ENCODE measurements at regions not wholly inside any gene's neighbourhood (a gene's known extent, or its start where the extent isn't known, plus 50 kb on each side); places are given as distances from the start of the nearest gene placed in this dataset.

DNA sequence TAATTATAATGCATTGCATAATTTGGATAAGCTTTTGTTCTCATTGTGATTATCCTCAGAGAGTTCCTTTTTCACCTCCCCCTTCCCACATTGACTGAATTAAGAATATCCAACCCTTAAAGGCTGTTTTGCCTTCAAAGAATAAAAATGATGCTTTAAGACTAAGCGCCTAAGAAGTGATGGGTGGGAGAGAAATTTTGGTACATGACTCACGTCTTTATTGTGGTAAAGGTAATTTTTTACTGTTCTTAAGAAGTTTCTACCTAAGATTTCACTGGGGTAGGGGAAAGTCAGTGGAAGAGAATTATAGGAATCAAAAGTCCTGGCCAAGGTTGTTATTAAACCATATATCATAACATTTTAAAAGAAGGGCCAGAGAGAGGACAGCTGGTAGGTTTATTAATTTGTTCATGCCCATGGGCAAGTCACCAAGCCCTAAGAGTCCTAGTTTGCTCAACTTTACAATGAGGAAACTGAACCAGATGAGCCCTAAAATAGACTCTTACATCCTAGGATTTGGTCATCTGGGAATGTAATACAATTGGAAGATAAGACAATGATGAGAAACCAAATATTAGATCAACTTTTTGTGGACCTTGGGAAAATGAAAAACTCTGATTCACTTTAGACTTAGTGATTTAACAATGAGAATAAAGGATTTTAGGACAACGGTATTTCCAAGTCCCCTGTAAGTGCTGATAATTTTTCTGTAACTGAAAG is 101.1 kb upstream of the RASGRP1 start:
- no peak for DNase-seq
- no peaks in the 10 kb centered on the region for H3K27me3 ChIP-seq
- no peaks in the 10 kb centered on the region for H3K36me3 ChIP-seq
- TF ChIP-seq, protein P1, sequence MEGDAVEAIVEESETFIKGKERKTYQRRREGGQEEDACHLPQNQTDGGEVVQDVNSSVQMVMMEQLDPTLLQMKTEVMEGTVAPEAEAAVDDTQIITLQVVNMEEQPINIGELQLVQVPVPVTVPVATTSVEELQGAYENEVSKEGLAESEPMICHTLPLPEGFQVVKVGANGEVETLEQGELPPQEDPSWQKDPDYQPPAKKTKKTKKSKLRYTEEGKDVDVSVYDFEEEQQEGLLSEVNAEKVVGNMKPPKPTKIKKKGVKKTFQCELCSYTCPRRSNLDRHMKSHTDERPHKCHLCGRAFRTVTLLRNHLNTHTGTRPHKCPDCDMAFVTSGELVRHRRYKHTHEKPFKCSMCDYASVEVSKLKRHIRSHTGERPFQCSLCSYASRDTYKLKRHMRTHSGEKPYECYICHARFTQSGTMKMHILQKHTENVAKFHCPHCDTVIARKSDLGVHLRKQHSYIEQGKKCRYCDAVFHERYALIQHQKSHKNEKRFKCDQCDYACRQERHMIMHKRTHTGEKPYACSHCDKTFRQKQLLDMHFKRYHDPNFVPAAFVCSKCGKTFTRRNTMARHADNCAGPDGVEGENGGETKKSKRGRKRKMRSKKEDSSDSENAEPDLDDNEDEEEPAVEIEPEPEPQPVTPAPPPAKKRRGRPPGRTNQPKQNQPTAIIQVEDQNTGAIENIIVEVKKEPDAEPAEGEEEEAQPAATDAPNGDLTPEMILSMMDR (IDR thresholded peaks at IDR 0.05): no peak
- no peaks in the 10 kb centered on the region for H3K4me1 ChIP-seq
- intact Hi-C loops (cut with DNase I; ENCODE audit: low total_unique reads): no loop called here
- no peak overlapping the region for H3K27ac ChIP-seq
- H3K4me3 ChIP-seq: no peak overlapping the region
- H3K9me3 ChIP-seq: no peaks in the 10 kb centered on the region

DNA sequence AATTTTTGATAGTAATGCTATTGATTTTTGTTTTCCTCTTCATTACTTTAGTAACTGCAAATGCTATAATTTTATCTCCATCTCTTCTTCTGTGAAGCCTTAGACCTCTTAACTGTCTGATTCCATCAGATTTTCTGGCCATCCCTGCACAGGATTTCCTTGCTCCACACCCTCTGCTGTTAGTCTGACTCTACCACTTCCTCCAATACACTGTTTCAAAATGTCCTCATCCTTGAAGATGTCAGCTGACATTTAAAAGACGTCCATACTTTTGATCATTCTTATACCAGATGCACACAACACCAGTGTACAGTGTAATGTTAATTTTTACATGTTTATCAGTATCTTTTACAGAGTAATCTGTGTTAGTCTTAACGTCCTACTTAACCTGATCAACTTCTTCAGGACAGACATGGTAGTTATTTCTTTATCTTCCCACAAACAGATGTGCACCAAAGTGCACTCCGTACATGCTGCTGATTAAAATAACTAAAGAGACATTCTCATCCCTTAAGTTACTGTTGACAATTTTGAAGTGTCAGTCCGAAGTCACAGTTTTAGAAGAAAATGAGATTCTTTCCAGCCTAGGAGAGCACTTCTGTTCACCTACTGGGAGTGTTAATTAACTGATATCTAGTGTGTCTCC is 102.4 kb upstream of the RASGRP1 start:
- Histone ChIP-seq H3K9me3 (no peaks in the 10 kb centered on the region), H3K4me1 (no peaks in the 10 kb centered on the region), H3K36me3 (no peaks in the 10 kb centered on the region), H3K27ac (no peak overlapping the region), H3K27me3 (no peaks in the 10 kb centered on the region), H3K4me3 (no peak overlapping the region)
- intact Hi-C loops (cut with DNase I; ENCODE audit: low total_unique reads): no loop called here
- DNase-seq: no peak
- TF ChIP-seq, protein P1 (IDR thresholded peaks at IDR 0.05): no peak

DNA sequence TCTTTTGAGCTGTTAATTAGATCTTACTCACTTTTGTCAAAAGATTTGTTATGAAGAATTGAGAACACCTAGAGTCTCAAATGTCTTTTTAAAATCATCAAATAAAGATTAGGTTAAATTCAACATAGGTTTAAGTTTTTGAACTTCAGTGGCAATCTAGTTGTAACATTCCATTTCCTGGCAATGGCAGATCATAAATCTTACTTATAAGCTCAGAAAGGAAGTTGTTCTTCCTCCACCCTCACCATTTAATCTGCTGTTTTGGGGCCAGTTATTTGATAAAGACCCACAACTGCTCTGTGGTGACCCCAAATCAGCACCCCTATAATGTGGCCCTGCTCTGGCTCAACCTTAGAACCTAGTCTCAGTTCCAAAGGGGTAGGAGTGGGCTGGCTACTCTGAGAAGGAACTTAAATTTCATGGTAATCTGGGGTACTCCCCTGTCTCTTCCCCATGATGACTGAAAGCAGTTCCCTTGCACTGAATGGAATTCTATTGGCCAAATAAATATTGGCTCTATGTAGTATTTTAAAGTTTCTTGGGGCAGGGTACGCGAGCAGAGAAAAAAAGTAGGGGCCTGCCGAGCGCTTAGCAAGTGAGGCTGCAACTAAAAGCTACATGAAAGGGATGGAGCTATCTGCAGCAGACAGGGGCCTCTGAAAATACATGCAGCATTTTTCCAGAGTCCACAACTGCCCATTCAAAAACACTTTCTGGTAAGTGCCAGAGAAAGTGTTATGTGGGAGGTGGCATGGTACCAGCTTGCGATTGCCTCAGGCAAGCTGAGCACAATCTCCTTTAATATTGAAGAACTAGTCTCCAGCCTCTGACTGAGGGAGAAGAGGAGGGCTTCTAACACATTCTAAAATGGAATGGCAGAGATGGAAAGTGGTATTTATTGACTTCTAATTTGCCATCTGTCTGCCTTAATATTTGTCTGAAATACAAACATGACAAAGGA is 103.6 kb upstream of the RASGRP1 start:
- no peaks in the 10 kb centered on the region for H3K9me3 ChIP-seq
- no peak overlapping the region for H3K27ac ChIP-seq
- no peak for DNase-seq
- intact Hi-C loops (cut with DNase I; ENCODE audit: low total_unique reads): no loop called here
- no peaks in the 10 kb centered on the region for H3K36me3 ChIP-seq
- H3K27me3 ChIP-seq: peaks cover 0 to 7% of the 10 kb centered on the region in 2 donors
- H3K4me1 ChIP-seq: no peaks in the 10 kb centered on the region
- H3K4me3 ChIP-seq: no peak overlapping the region
- TF ChIP-seq, protein P1 (IDR thresholded peaks at IDR 0.05): no peak

DNA sequence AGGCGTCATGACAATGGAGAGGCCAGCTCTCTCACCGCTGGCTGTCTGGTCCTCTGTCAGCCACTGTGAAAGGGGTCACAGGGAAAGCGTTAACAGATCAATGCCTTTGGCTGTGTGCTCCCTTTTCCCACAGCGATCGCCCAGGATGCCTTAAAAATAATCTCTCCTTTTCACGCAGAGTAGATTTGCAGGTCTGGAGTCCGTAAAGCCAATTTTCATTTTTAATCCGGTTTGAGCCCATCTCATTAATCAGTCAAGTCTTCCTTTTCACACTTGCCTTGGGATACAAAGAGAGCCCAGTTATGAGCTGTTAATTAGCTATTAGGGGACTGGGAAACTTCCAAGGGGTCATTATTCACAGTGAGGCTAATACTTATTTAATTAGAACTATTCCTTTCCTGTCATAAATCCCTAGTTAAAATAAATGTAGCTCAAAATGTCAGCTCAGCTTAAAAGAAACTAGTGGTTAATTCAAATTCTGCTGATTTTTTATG is 104.3 kb upstream of the RASGRP1 start:
- Histone ChIP-seq H3K36me3 (no peaks in the 10 kb centered on the region), H3K4me3 (no peak overlapping the region), H3K27me3 (peaks cover 0 to 7% of the 10 kb centered on the region in 2 donors), H3K4me1 (no peaks in the 10 kb centered on the region), H3K9me3 (no peaks in the 10 kb centered on the region), H3K27ac (no peak overlapping the region)
- no peak for DNase-seq
- TF ChIP-seq, protein P1 (IDR thresholded peaks at IDR 0.05): no peak
- intact Hi-C loops (cut with DNase I; ENCODE audit: low total_unique reads): no loop called here

DNA sequence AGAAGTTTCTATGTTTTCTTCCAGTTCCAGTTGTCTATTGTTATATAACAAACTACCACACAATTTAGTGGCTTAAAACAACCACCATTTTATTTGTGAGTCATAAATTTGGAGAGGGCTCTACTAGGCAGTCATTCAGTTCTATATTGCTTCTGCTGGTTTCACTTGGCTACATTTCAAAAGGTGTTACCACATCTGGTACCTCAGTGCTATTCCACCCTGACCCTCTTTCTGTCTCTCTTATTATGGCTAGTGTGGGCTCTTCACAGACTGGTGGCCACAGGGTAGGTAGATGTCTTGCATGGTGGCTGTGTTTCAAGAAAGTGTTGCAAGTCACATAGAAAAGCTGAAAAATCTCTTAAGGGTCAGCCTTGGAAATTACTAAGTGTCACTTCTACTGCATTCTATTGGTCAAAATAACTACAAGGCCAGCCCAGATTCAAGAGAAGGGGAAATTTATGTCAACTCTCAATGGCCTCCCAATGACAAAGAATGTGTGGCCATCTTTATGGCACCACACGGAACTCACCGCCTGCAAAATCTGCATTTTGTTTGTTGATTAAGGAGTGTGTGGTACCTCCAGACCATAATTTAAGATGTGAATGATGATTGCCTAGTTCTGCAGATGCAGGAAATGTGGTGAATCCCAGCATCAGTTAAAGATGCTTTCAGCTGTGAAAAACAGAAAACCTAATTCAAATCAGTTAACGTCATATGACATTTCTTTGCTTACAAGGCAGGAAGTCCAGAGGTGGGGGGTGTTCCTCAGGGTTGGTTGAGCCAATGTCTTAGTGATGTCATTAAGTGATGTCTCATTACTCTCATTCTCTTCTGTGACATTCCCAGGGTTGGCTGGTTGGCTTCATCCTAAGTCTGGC is 105.8 kb upstream of the RASGRP1 start:
- Histone ChIP-seq H3K4me3 (no peak overlapping the region), H3K9me3 (no peaks in the 10 kb centered on the region), H3K27me3 (peaks cover 0 to 7% of the 10 kb centered on the region in 2 donors), H3K36me3 (no peaks in the 10 kb centered on the region), H3K4me1 (no peaks in the 10 kb centered on the region), H3K27ac (no peak overlapping the region)
- TF ChIP-seq, protein P1 (IDR thresholded peaks at IDR 0.05): no peak
- no peak for DNase-seq
- intact Hi-C loops (cut with DNase I; ENCODE audit: low total_unique reads): no loop called here
